Stimulated activated naive CD4-positive, alpha-beta T cell (primary cell): ENCODE measurements at regions not wholly inside any gene's neighbourhood (a gene's known extent, or its start where the extent isn't known, plus 50 kb on each side); places are given as distances from the start of the nearest gene placed in this dataset.

Experiments
- DNase-seq, 6 experiments: peaks; one replicate each; lab custom pipeline; 2025; lab: John Stamatoyannopoulos, UW

DNA sequence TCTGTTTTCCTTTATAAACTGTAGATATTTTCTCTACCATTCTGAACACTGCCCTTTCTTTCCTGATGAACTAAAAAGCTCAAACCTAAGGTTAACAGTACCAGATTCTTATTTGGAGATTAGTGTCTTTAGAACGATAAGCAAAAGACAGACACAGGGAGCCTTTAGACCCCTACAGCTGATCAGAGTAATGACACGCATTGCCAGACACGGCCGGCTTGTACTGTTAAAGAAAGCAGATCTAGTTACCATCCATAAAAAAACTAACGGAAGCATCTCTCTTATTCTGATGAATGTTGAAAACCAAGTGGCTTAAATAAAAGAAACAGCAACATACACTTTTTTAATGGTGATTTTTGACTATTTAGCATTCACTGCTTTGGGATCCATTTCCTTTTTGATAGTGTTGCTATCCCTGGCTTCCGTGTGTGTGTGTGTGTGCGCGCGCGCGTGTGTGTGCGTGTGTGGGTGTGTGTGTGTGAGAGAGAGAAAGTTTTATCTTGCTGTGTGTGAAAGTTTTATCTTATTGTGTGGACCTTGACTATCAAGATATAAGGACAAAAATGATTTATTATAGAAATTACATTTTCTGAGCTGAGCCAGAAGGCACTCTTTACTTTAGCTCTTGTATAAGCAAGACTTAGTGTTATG, 95.6 kb upstream of the SLC35B3 start:
- no peak for DNase-seq

DNA sequence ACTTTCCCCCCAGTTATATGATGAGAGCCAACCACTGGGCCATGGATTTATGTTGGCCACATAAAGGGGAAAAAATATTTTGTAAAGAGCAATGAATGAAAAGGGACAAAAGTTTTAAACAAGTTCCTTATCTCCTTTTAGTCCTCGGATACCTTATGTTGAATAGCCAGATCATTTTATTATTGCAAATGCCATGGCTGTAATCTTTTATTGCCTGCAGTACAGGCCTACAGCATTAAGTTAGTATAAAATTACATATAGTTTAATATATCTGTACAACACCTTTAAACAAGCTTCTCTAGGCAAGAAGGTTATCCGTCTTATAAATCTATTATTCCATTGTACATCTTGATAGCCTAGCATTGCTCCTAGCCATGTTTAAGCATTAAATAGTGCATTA, 93.9 kb upstream of the SLC35B3 start:
- DNase-seq, result no peak

DNA sequence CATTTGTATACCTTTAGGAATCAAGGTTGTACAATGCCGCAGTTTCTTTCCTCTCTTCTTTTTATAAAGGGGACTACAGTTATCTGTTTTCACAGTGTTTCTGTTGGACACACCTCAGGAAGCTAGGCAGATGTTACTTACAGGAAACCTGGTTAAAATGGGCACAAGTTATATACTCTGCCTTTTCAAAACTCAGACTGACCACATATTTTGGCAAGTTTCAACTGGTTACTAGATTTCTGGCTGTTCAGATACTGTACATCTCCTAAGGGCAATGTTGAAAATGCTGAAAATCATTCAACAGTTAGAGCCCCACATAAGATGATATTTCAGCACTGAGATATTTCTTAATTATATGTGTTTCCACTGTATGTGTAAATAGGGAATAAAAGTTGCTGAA, 92.5 kb upstream of the SLC35B3 start:
- DNase-seq, result no peak

DNA sequence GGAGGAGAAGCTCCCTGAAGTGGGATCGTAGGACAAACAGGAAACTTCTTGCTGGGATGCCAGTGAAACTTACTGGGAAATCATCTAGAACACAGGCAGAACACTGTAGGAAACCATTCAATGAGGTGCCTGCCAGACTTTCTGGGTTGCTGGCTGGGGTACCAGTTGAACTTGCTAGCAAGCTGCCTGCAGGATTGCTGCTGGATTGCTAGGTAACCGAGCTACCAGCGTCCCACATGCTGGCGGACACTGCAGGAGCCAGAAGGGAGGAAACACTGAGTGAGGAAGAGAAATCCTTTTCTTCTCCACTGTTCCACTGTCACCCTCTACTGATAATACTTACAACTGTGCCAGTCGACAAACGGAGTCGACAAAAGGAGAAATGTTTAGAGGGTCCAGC, 91.3 kb upstream of the SLC35B3 start:
- no peak for DNase-seq

DNA sequence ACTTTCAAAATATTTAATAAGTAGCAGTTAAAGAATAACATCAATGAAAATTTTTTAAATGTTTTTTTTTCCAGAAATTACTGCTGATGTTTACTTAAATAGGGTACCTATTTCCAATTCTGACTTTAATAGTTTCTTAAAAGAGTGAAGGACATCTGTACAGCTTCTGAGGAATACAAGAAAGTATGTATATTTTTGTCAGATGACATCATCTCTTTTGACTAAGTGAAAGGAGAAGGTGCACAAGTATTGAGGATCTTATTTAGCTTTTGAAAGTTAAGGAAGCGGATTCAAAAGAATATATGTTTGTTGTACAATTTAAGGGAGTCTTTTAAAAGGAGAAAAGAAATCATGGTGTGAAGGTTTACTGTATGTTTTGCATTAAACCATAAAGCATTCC, 90.0 kb upstream of the SLC35B3 start:
- DNase-seq, result no peak

DNA sequence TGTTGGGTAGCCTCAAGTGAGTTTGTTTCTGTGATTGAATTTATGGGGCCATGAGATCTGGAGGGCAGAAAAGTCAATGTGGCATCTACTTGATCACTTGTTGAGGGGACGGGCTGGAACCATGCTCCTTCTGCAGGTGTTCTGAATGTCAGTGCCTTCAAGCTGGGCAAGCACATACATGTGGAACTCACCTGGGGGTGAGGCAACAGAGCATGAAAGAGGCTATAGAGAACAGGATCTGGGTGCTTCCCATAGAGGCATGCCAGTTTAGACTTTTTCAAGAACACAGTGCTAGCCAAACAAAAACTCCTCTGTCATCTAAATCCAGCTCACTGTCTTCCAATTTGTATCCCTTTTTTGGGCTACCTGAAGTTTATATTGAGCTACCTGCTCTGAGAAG, 77.8 kb upstream of the SLC35B3 start:
- no peak for DNase-seq

DNA sequence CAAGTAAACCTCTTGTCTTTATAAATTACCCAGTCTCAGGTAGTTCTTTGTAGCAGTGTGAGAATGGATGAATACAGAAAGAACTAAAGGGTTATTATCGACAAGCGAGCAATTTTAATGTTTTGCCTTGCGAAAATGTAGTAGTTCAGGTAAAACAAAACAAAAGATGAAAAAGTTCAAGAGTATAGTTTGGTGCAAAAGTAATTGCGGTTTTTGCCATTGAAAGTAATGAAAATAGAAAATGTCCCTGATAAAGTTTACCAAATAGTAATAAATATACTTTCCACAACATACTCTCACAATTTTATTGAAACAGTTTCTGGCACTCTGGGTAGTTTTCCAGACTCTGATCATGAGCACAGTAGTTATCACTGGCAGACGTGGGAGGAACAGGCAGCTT, 71.9 kb upstream of the SLC35B3 start:
- DNase-seq, result no peak

DNA sequence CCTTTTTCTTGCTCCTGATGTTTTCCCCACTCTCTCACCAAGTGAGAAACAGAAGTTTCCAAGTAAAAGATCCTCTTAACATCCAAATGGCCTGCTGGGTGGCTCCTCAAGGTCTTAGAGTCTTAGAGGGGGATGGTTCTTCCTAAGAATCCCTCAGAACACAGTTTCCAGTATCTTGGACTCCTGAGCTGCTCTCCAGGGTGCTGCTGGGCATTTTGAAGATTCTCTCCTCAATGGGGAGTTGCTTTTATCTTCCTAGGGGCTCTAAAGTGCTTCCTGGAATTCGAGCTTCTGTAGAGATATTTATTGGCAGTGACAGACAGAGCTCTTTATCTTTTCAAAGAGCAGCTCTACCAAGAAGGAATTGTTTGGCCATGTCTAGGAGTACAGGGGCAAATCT, 70.8 kb upstream of the SLC35B3 start:
- DNase-seq, result no peak

DNA sequence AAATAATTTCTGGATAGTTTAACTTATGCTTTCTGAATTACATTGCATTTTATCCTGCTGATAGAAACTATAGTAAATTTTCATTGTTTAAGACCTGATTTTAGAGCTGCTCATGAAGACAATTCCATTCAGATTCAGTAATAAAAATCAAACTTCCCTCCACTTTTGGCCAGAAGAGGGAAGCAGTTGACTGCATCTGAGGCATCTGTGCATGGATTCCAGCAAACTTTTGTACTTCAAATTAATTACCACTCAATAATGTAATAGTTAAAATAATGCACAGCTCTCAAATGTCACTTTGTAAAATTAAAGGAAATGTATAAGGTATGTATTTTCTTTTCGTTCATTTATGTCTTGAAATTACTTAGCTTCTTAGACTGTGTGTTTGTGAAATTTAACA, 64.2 kb upstream of the SLC35B3 start:
- DNase-seq, result no peak

DNA sequence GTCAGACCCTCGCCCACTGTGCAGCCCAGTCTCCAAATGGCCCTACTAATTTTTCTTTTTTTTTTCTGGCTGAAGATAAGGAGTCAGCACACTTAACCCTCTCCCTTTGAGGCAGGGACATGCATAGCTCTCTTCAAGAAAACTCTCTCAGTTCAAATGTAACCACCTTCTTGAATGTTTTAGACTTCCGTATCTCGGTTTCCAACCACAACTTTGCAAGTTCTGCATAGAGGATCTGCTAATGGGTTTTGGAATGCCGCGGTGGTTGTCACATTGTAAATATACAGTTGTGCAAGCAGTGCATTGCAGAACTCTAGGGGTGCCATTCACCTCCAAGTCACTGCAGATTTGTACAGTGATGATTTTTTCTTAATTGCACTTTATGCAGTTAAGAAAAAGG, 59.4 kb upstream of the SLC35B3 start:
- DNase-seq, result no peak

DNA sequence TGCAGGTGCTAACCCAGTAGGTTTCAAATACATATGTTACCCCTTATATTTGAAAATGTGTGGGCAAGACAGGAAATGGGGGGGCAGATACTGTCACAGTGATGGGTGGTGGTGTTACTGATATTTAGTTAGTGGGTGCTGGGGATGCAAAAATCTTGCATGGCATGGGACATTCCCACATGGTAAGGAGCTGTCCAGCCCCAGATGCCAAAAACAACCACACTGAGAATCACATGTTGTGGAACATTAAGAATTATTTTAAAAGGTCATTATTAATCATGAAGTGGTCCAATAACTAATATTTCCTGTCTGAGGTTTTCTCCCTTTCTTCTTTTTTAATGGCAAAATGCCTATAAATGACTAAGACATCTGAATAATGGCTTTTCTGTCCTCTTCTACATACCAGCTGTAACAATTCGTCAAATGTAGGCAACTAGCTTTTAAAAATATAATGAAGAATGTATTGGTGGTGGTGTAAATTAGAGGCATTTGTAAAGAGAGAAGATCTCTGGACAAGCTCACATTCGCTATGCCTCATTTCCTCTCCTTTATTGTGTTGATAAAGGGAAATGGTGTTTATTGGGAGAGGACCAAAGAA, 57.3 kb upstream of the SLC35B3 start:
- no peak for DNase-seq
